GM18508 (cell line): ENCODE measurements at regions not wholly inside any gene's neighbourhood (a gene's known extent, or its start where the extent isn't known, plus 50 kb on each side); places are given as distances from the start of the nearest gene placed in this dataset.

Experiments
- ATAC-seq: cut with Tn5 transposase; IDR thresholded peaks from one replicate; pipeline ENCODE4 v1.9.1; 2021; ENCODE audit warnings: moderate number of reproducible peaks; ENCODE audit not compliant: insufficient read depth, unreplicated experiment

GRCh38 chr3:31432897-31433678, 99.6 kb upstream of the STT3B start:
- no peak for ATAC-seq

- no peak for ATAC-seq
These were observed 99.1 kb upstream of the STT3B start for GRCh38 chr3:31433679-31433992.

- no peak for ATAC-seq
These were observed 97.9 kb upstream of the STT3B start for GRCh38 chr3:31434819-31435218.

- no peak for ATAC-seq
These were observed 95.9 kb upstream of the STT3B start for GRCh38 chr3:31436830-31437229.

- ATAC-seq: no peak
These were observed 94.0 kb upstream of the STT3B start for GRCh38 chr3:31438742-31439141.

- ATAC-seq: no peak
These were observed 92.6 kb upstream of the STT3B start for GRCh38 chr3:31439890-31440750.

GRCh38 chr3:31440878-31441277, 91.8 kb upstream of the STT3B start:
- no peak for ATAC-seq

- ATAC-seq: no peak
These were observed 90.0 kb upstream of the STT3B start for GRCh38 chr3:31442755-31443154.

- no peak for ATAC-seq
These were observed 88.2 kb upstream of the STT3B start for GRCh38 chr3:31444220-31445142.

- ATAC-seq: no peak
These were observed 87.0 kb upstream of the STT3B start for GRCh38 chr3:31445701-31446100.

- no peak for ATAC-seq
These were observed 84.5 kb upstream of the STT3B start for GRCh38 chr3:31448035-31448881.

- ATAC-seq: no peak
These were observed 83.9 kb upstream of the STT3B start for GRCh38 chr3:31448882-31449243.

GRCh38 chr3:31449318-31449717, 83.4 kb upstream of the STT3B start:
- no peak for ATAC-seq

GRCh38 chr3:31450345-31450744, 82.4 kb upstream of the STT3B start:
- ATAC-seq: no peak

GRCh38 chr3:31452495-31453106, 80.1 kb upstream of the STT3B start:
- no peak for ATAC-seq

GRCh38 chr3:31453430-31453829, 79.3 kb upstream of the STT3B start:
- ATAC-seq: no peak

GRCh38 chr3:31455524-31455923, 77.2 kb upstream of the STT3B start:
- no peak for ATAC-seq

- ATAC-seq: no peak
These were observed 76.4 kb upstream of the STT3B start for GRCh38 chr3:31456373-31456772.

GRCh38 chr3:31461426-31461825, 71.3 kb upstream of the STT3B start:
- no peak for ATAC-seq
